ENCODE measurements at regions not wholly inside any gene's neighbourhood (a gene's known extent, or its start where the extent isn't known, plus 50 kb on each side); places are given as distances from the start of the nearest gene placed in this dataset.

DNA sequence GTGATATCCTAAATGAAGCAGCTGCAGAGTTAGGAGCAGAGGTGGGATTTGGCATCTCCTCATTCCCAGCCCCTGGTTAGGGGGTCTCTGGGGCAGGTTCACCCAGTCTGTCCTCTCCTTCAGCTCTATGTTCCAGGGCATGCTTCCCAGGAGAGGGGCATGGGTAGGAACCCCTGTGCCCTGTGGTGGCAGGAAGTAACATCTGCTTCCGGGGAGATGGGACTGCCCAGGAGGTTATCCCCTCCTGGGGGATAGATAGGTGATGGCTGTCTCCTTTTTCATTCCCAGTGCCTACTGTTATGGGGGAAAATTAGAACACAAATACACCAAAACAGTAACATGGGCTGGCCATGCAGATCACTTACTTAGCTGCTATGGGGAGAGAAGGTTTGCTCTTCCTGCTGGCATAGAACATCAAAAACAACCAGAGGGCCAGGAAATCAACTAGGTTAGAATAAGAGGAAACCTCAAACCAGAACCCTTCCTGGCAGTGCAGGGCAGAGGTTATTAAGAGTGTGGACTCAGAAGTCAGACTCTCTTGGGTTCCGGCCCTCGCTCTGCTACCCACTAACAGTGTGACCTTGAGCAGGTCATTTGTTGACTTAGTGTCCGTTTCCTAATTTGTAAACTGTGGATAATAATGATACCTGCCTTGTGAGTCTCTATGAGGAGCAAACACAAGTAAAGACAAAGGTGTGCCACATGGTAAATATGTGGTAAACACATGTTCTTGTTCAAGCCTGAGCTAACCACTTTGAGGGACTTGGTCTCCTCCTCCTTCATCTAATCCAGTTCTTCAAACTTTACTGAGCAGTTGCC is 157.8 kb upstream of the JUN start:
- TF ChIP-seq, protein P1, sequence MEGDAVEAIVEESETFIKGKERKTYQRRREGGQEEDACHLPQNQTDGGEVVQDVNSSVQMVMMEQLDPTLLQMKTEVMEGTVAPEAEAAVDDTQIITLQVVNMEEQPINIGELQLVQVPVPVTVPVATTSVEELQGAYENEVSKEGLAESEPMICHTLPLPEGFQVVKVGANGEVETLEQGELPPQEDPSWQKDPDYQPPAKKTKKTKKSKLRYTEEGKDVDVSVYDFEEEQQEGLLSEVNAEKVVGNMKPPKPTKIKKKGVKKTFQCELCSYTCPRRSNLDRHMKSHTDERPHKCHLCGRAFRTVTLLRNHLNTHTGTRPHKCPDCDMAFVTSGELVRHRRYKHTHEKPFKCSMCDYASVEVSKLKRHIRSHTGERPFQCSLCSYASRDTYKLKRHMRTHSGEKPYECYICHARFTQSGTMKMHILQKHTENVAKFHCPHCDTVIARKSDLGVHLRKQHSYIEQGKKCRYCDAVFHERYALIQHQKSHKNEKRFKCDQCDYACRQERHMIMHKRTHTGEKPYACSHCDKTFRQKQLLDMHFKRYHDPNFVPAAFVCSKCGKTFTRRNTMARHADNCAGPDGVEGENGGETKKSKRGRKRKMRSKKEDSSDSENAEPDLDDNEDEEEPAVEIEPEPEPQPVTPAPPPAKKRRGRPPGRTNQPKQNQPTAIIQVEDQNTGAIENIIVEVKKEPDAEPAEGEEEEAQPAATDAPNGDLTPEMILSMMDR (IDR thresholded peaks at IDR 0.05) = no peak
- Histone ChIP-seq H3K4me3 (ENCODE audit: low read depth, low read length) (no peak overlapping the region), H3K4me1 (peaks cover 17% of the 10 kb centered on the region), H3K79me2 (no peaks in the 10 kb centered on the region), H3K9me3 (ENCODE audit: control insufficient read depth, low read length) (no peaks in the 10 kb centered on the region), H3K27me3 (ENCODE audit: control insufficient read depth, insufficient read depth, low read length) (no peaks in the 10 kb centered on the region), H3K27ac (peak overlapping the region; percentile 61), H3K4me2 (ENCODE audit: low read length) (peak overlapping the region; percentile 11), H2AFZ (peak overlapping the region; percentile 75), H3K9ac (no peak overlapping the region), H3K36me3 (ENCODE audit: control insufficient read depth, insufficient read depth, low read length) (no peaks in the 10 kb centered on the region)

GRCh38 chr1:58942759-58943191 is 158.9 kb upstream of the JUN start:
- peaks cover 17% of the 10 kb centered on the region for H3K4me1 ChIP-seq
- H3K79me2 ChIP-seq = no peaks in the 10 kb centered on the region
- TF ChIP-seq, protein P1 (IDR thresholded peaks at IDR 0.05) = no peak
- no peaks in the 10 kb centered on the region for H3K27me3 ChIP-seq (ENCODE audit: control insufficient read depth, insufficient read depth, low read length)
- no peaks in the 10 kb centered on the region for H3K9me3 ChIP-seq (ENCODE audit: control insufficient read depth, low read length)
- no peak overlapping the region for H3K9ac ChIP-seq
- H3K4me2 ChIP-seq (ENCODE audit: low read length) = no peak overlapping the region
- no peaks in the 10 kb centered on the region for H3K36me3 ChIP-seq (ENCODE audit: control insufficient read depth, insufficient read depth, low read length)
- peak overlapping the region; percentile 75 for H2AFZ ChIP-seq
- H3K4me3 ChIP-seq (ENCODE audit: low read depth, low read length) = no peak overlapping the region
- peak overlapping the region; percentile 61 for H3K27ac ChIP-seq

DNA sequence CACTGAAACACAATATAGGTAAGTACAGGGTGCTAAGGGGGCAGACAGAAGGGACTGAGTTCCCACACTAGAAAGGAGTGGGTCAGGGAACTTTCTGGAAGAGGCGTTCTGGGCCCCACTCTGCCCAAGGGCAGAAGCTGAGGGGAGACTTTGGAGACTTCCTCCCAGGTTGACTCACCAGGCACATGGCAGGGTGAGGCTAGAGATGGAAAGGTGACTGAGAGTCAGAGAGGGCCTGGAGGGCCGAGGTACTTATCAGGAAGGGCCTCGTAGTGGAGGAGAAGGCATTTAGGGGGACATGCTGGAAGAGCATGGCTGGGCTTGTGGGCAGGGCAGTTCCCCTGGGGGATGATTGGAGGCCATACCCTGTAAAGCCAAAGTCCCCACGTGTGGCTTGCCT is 159.9 kb upstream of the JUN start:
- H3K4me3 ChIP-seq (ENCODE audit: low read depth, low read length) = no peak overlapping the region
- H3K9ac ChIP-seq = no peak overlapping the region
- H3K4me1 ChIP-seq = peaks cover 17% of the 10 kb centered on the region
- H3K4me2 ChIP-seq (ENCODE audit: low read length) = no peak overlapping the region
- no peak overlapping the region for H3K27ac ChIP-seq
- H2AFZ ChIP-seq = no peak overlapping the region
- no peaks in the 10 kb centered on the region for H3K9me3 ChIP-seq (ENCODE audit: control insufficient read depth, low read length)
- TF ChIP-seq, protein P1 (IDR thresholded peaks at IDR 0.05) = no peak
- no peaks in the 10 kb centered on the region for H3K36me3 ChIP-seq (ENCODE audit: control insufficient read depth, insufficient read depth, low read length)
- H3K27me3 ChIP-seq (ENCODE audit: control insufficient read depth, insufficient read depth, low read length) = no peaks in the 10 kb centered on the region
- H3K79me2 ChIP-seq = no peaks in the 10 kb centered on the region

DNA sequence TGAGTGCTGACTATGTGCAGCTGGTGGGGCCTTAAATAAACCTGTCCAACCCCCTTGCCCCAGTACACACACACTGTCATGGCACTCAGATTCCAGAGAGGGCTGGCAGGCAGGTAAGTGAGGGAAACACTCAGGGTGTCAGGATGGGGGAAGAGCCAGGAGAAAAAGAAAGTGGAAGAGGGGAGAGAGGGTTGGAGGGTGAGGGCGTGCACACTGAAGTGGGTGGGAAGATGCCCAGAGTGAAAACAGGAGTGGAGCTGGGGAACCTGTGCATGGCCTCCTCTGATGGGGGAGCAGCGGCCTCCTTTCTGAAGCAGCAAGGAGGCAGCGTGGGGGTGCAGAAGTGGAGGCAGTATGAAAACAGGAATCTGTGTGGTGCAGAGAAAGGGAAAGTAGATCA is 160.6 kb upstream of the JUN start:
- Histone ChIP-seq H3K79me2 (no peaks in the 10 kb centered on the region), H3K27me3 (ENCODE audit: control insufficient read depth, insufficient read depth, low read length) (no peaks in the 10 kb centered on the region), H3K9ac (no peak overlapping the region), H3K9me3 (ENCODE audit: control insufficient read depth, low read length) (no peaks in the 10 kb centered on the region), H3K36me3 (ENCODE audit: control insufficient read depth, insufficient read depth, low read length) (no peaks in the 10 kb centered on the region), H3K4me1 (peaks cover 17% of the 10 kb centered on the region), H2AFZ (no peak overlapping the region), H3K4me3 (ENCODE audit: low read depth, low read length) (no peak overlapping the region), H3K4me2 (ENCODE audit: low read length) (no peak overlapping the region), H3K27ac (no peak overlapping the region)
- TF ChIP-seq, protein P1 (IDR thresholded peaks at IDR 0.05) = no peak

DNA sequence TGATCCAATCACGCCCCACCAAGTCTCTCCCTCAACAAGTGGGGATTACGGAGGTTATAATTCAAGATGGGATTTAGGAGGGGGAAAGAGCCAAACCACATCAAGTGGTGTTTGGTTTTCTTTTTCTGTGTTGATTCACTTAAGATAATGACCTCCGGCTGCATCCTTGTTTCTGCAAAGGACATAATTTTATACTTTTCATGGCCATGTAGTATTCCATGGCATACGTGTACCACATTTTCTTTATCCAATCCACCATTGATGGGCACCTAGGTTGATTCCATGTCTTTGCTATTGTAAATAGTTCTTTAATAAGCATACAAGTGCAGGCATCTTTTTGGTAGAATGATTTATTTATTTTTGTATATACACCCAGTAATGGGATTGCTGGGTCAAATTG is 162.5 kb upstream of the JUN start:
- Histone ChIP-seq H3K36me3 (ENCODE audit: control insufficient read depth, insufficient read depth, low read length) (no peaks in the 10 kb centered on the region), H3K9me3 (ENCODE audit: control insufficient read depth, low read length) (no peaks in the 10 kb centered on the region), H3K27ac (no peak overlapping the region), H3K4me2 (ENCODE audit: low read length) (no peak overlapping the region), H3K27me3 (ENCODE audit: control insufficient read depth, insufficient read depth, low read length) (no peaks in the 10 kb centered on the region), H3K4me3 (ENCODE audit: low read depth, low read length) (no peak overlapping the region), H2AFZ (no peak overlapping the region), H3K79me2 (no peaks in the 10 kb centered on the region), H3K4me1 (peaks cover 17% of the 10 kb centered on the region), H3K9ac (no peak overlapping the region)
- TF ChIP-seq, protein P1 (IDR thresholded peaks at IDR 0.05) = no peak
